ENCODE measurements at regions not wholly inside any gene's neighbourhood (a gene's known extent, or its start where the extent isn't known, plus 50 kb on each side); places are given as distances from the start of the nearest gene placed in this dataset.
"Not testable (repeated sequence)": the region's sequence is repeated elsewhere in the genome, so short reads cannot be mapped to it uniquely, and the experiment has no call there.

DNA sequence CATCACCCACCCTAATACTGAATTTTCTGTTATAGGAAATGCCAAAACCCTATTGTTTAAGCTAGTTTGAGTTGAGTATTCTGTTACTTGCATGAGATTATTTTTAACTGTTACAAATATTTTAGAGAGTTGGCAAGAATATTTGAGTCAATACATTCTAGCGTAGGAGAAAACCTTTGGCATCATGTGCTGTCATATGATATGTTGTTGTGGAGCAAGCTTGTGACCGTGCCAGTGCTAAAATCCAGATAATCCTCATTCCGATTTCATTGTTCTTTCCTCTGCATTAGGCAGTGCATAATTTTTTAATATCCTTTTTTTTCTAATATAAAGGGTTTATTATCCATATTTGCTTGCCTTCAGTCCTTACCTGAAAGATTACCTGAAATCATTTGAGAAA, 168.0 kb upstream of the GMNC start:
- CTCF ChIA-PET = interaction anchor here (1.2 kb wide), 1 partner anchor 8 kb away, joined by 3 read pairs; no protein-coding TSS in a partner anchor

DNA sequence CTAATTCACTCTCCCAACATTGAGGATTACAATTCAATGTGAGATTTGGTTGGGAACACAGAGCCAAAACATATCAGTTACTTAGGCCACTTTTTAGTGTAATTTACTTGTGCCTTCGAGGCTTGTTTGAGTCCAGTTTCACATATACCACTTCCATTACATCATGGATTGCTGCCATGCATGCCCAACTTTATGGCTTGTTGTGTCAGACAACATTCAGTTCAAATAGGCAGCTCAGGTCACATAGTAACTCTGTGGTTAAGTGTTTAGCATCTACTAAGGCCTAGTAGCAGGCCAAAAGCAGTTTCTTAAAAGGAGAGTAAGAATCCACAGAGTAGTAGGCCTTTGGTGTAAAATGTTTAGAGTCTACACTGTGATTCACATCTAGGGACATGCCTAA, 164.3 kb upstream of the GMNC start:
- no peak for DNase-seq (ENCODE audit: low read depth)
- Histone ChIP-seq H3K4me3 (ENCODE audit: low read depth, low read length) (no peak overlapping the region), H3K36me3 (ENCODE audit: control insufficient read depth, insufficient read depth, low read length) (no peaks in the 10 kb centered on the region), H3K27me3 (ENCODE audit: control insufficient read depth, insufficient read depth, low read length) (no peaks in the 10 kb centered on the region)
- ChIA-PET CTCF (no interaction called here), POLR2A (no interaction called here)
- TF ChIP-seq, protein P1, sequence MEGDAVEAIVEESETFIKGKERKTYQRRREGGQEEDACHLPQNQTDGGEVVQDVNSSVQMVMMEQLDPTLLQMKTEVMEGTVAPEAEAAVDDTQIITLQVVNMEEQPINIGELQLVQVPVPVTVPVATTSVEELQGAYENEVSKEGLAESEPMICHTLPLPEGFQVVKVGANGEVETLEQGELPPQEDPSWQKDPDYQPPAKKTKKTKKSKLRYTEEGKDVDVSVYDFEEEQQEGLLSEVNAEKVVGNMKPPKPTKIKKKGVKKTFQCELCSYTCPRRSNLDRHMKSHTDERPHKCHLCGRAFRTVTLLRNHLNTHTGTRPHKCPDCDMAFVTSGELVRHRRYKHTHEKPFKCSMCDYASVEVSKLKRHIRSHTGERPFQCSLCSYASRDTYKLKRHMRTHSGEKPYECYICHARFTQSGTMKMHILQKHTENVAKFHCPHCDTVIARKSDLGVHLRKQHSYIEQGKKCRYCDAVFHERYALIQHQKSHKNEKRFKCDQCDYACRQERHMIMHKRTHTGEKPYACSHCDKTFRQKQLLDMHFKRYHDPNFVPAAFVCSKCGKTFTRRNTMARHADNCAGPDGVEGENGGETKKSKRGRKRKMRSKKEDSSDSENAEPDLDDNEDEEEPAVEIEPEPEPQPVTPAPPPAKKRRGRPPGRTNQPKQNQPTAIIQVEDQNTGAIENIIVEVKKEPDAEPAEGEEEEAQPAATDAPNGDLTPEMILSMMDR (IDR thresholded peaks at IDR 0.05; ENCODE audit: insufficient read depth, low read depth, low read length) = no peak

More for the DNA sequence above, 168.0 kb upstream of the GMNC start:
- H3K36me3 ChIP-seq (ENCODE audit: control insufficient read depth, insufficient read depth, low read length) = no peaks in the 10 kb centered on the region
- TF ChIP-seq, protein P1 (IDR thresholded peaks at IDR 0.05; ENCODE audit: insufficient read depth, low read depth, low read length) = no peak
- POLR2A ChIA-PET = no interaction called here
- DNase-seq (ENCODE audit: low read depth) = no peak
- H3K4me3 ChIP-seq (ENCODE audit: low read depth, low read length) = no peak overlapping the region
- no peaks in the 10 kb centered on the region for H3K27me3 ChIP-seq (ENCODE audit: control insufficient read depth, insufficient read depth, low read length)

DNA sequence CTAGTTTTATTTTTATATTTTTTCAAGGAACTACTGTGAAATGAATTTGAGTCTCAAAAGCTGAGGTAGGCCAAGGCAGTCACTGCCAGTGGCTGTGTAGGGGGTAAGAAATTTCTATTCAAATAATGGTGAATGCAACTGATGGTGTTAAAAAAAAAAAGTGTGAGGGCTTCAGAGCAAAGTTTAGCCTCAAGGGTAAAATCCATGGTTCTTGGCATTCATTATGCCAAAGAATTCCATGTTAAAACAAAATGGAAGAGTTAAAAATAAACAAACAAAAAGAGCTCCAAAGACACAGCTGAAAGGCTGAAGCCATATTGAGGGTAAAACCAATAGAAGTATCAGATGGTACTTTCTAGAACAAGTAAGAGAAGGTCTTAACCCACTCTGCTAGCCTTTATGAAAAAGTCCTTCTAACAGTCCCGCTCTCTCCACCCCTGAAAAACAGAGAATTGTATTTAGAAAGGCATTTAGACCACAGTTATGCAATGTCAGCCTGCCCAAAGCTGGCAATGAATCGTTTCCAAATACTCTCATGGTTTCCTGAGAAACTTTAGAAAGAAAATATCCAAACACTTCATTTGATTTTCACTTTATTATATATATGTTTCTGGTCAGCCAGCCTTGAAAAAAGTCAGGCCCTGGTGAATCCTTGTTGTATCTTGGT, 158.4 kb upstream of the GMNC start:
- Histone ChIP-seq H3K36me3 (ENCODE audit: control insufficient read depth, insufficient read depth, low read length) (no peaks in the 10 kb centered on the region), H3K4me3 (ENCODE audit: low read depth, low read length) (no peak overlapping the region), H3K27me3 (ENCODE audit: control insufficient read depth, insufficient read depth, low read length) (no peaks in the 10 kb centered on the region)
- TF ChIP-seq, protein P1 (IDR thresholded peaks at IDR 0.05; ENCODE audit: insufficient read depth, low read depth, low read length) = no peak
- DNase-seq (ENCODE audit: low read depth) = no peak
- CTCF ChIA-PET = no interaction called here
- POLR2A ChIA-PET = no interaction called here

DNA sequence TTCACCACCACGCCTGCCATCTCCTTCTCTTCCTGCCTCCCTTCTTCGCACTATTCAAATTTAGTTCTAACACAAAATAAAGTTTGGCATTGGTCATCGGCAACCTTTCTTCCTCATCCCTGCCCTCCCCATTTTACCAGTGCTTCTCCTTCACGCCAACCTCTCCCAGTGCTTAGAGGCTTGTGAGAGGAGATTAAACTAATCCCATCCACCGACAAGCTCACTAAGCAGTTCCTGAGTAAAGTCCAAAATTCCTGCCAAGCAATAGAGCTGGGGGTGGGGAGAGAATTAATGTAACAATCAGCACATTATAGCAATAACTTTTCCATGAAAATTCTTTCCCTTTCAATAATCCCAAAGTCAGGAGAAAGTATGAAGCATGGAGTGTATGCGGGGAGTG, 157.4 kb upstream of the GMNC start:
- no peaks in the 10 kb centered on the region for H3K27me3 ChIP-seq (ENCODE audit: control insufficient read depth, insufficient read depth, low read length)
- H3K36me3 ChIP-seq (ENCODE audit: control insufficient read depth, insufficient read depth, low read length) = no peaks in the 10 kb centered on the region
- ChIA-PET POLR2A (no interaction called here), CTCF (no interaction called here)
- no peak overlapping the region for H3K4me3 ChIP-seq (ENCODE audit: low read depth, low read length)
- no peak for DNase-seq (ENCODE audit: low read depth)
- TF ChIP-seq, protein P1 (IDR thresholded peaks at IDR 0.05; ENCODE audit: insufficient read depth, low read depth, low read length) = no peak

DNA sequence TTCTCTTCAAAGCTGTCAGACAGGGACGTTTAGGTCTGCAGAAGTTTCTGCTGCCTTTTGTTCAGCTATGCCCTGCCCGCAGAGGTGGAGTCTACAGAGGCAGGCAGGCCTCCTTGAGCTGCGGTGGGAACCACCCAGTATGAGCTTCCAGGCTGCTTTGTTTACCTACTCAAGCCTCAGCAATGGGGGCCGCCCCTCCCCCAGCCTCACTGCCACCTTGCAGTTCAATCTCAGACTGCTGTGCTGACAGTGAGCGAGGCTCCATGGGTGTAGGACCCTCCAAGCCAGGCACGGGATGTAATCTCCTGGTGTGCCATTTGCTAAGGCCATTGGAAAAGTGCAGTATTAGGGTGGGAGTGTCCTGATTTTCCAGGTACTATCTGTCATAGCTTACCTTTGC, 153.5 kb upstream of the GMNC start:
- CTCF ChIA-PET, POLR2A ChIA-PET: not testable (repeated sequence)

DNA sequence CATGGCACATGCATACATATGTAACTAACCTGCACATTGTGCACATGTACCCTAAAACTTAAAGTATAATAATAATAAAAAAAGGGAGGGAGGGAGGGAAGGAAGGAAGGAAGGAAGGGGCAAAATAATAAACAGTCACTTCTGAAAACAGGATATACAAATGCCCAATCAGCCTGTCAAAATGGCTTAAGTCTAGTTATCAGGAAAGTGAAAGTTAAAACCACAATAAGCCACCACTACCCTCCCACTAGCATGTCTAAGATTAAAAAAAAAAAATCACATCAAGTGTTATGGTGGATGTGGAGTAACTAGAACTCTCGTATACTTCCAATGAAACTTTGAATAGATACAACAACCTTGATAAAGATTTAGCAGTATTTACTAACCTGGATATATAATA, 145.6 kb upstream of the GMNC start:
- Histone ChIP-seq H3K4me3 (ENCODE audit: low read depth, low read length) (no peak overlapping the region), H3K27me3 (ENCODE audit: control insufficient read depth, insufficient read depth, low read length) (no peaks in the 10 kb centered on the region), H3K36me3 (ENCODE audit: control insufficient read depth, insufficient read depth, low read length) (no peaks in the 10 kb centered on the region)
- DNase-seq (ENCODE audit: low read depth) = no peak
- POLR2A ChIA-PET = no interaction called here
- TF ChIP-seq, protein P1 (IDR thresholded peaks at IDR 0.05; ENCODE audit: insufficient read depth, low read depth, low read length) = no peak
- CTCF ChIA-PET = no interaction called here

More for the DNA sequence above, 153.5 kb upstream of the GMNC start:
- not testable (repeated sequence) for DNase-seq (ENCODE audit: low read depth); H3K27me3 ChIP-seq (ENCODE audit: control insufficient read depth, insufficient read depth, low read length); H3K4me3 ChIP-seq (ENCODE audit: low read depth, low read length); H3K36me3 ChIP-seq (ENCODE audit: control insufficient read depth, insufficient read depth, low read length)
